ENCODE measurements at regions not wholly inside any gene's neighbourhood (a gene's known extent, or its start where the extent isn't known, plus 50 kb on each side); places are given as distances from the start of the nearest gene placed in this dataset.

- Histone ChIP-seq H3K4me1 (ENCODE audit: control insufficient read depth, insufficient read depth, low read length) (no peaks in the 10 kb centered on the region), H3K4me3 (ENCODE audit: low read length) (no peak overlapping the region), H3K27ac (ENCODE audit: low read length) (no peak overlapping the region), H3K9me3 (ENCODE audit: control insufficient read depth, low read length) (no peaks in the 10 kb centered on the region), H3K27me3 (ENCODE audit: control insufficient read depth, insufficient read depth) (no peaks in the 10 kb centered on the region)
- no peak for ATAC-seq
- no peak for DNase-seq
- intact Hi-C loops (cut with DNase I) = no loop called here
Measured at GRCh38 chr12:70154960-70155589, 88.2 kb upstream of the CNOT2 start.

- H3K9me3 ChIP-seq (ENCODE audit: control insufficient read depth, low read length) = no peaks in the 10 kb centered on the region
Measured at GRCh38 chr12:70157099-70157498, 86.1 kb upstream of the CNOT2 start.

GRCh38 chr12:70165450-70165849, 77.8 kb upstream of the CNOT2 start:
- intact Hi-C loops (cut with DNase I) = no loop called here
- H3K9me3 ChIP-seq (ENCODE audit: control insufficient read depth, low read length) = no peaks in the 10 kb centered on the region
- DNase-seq = no peak
- 78% methylated on average over 4 of the region's 4 CpGs for WGBS
- no peak overlapping the region for H3K4me3 ChIP-seq (ENCODE audit: low read length)
- H3K27ac ChIP-seq (ENCODE audit: low read length) = no peak overlapping the region
- H3K27me3 ChIP-seq (ENCODE audit: control insufficient read depth, insufficient read depth) = no peaks in the 10 kb centered on the region
- ATAC-seq = no peak
- no peaks in the 10 kb centered on the region for H3K4me1 ChIP-seq (ENCODE audit: control insufficient read depth, insufficient read depth, low read length)

More at GRCh38 chr12:70157099-70157498, 86.1 kb upstream of the CNOT2 start:
- Histone ChIP-seq H3K27ac (ENCODE audit: low read length) (no peak overlapping the region), H3K27me3 (ENCODE audit: control insufficient read depth, insufficient read depth) (no peaks in the 10 kb centered on the region), H3K4me1 (ENCODE audit: control insufficient read depth, insufficient read depth, low read length) (no peaks in the 10 kb centered on the region), H3K4me3 (ENCODE audit: low read length) (no peak overlapping the region)
- 89% methylated on average over 1 of the region's 1 CpG for WGBS
- intact Hi-C loops (cut with DNase I) = no loop called here
- no peak for ATAC-seq
- no peak for DNase-seq

GRCh38 chr12:70176290-70176689, 66.9 kb upstream of the CNOT2 start:
- H3K27ac ChIP-seq (ENCODE audit: low read length) = no peak overlapping the region
- ATAC-seq = no peak
- no peaks in the 10 kb centered on the region for H3K9me3 ChIP-seq (ENCODE audit: control insufficient read depth, low read length)
- H3K4me1 ChIP-seq (ENCODE audit: control insufficient read depth, insufficient read depth, low read length) = no peaks in the 10 kb centered on the region
- intact Hi-C loops (cut with DNase I) = no loop called here
- no peak for DNase-seq
- H3K27me3 ChIP-seq (ENCODE audit: control insufficient read depth, insufficient read depth) = no peaks in the 10 kb centered on the region
- no peak overlapping the region for H3K4me3 ChIP-seq (ENCODE audit: low read length)

GRCh38 chr12:70177631-70178030, 65.6 kb upstream of the CNOT2 start:
- no peak overlapping the region for H3K27ac ChIP-seq (ENCODE audit: low read length)
- no peak for ATAC-seq
- intact Hi-C loops (cut with DNase I) = no loop called here
- H3K4me3 ChIP-seq (ENCODE audit: low read length) = no peak overlapping the region
- H3K27me3 ChIP-seq (ENCODE audit: control insufficient read depth, insufficient read depth) = no peaks in the 10 kb centered on the region
- H3K4me1 ChIP-seq (ENCODE audit: control insufficient read depth, insufficient read depth, low read length) = no peaks in the 10 kb centered on the region
- WGBS = 57% methylated on average over 1 of the region's 1 CpG
- no peak for DNase-seq
- no peaks in the 10 kb centered on the region for H3K9me3 ChIP-seq (ENCODE audit: control insufficient read depth, low read length)

GRCh38 chr12:70178038-70178437, 65.2 kb upstream of the CNOT2 start:
- Histone ChIP-seq H3K9me3 (ENCODE audit: control insufficient read depth, low read length) (no peaks in the 10 kb centered on the region), H3K27ac (ENCODE audit: low read length) (no peak overlapping the region), H3K4me1 (ENCODE audit: control insufficient read depth, insufficient read depth, low read length) (no peaks in the 10 kb centered on the region), H3K27me3 (ENCODE audit: control insufficient read depth, insufficient read depth) (no peaks in the 10 kb centered on the region), H3K4me3 (ENCODE audit: low read length) (no peak overlapping the region)
- WGBS = 53% methylated on average over 1 of the region's 1 CpG
- intact Hi-C loops (cut with DNase I) = no loop called here
- peak; percentile 40 to 49 for ATAC-seq
- DNase-seq = no peak

- no peaks in the 10 kb centered on the region for H3K4me1 ChIP-seq (ENCODE audit: control insufficient read depth, insufficient read depth, low read length)
- no peak overlapping the region for H3K27ac ChIP-seq (ENCODE audit: low read length)
- ATAC-seq (no peak), DNase-seq (no peak)
- 76% methylated on average over 3 of the region's 3 CpGs for WGBS
- H3K27me3 ChIP-seq (ENCODE audit: control insufficient read depth, insufficient read depth) = no peaks in the 10 kb centered on the region
- intact Hi-C loops (cut with DNase I) = no loop called here
- no peaks in the 10 kb centered on the region for H3K9me3 ChIP-seq (ENCODE audit: control insufficient read depth, low read length)
- no peak overlapping the region for H3K4me3 ChIP-seq (ENCODE audit: low read length)
Measured at GRCh38 chr12:70180130-70180529, 63.1 kb upstream of the CNOT2 start.

- Histone ChIP-seq H3K27ac (ENCODE audit: low read length) (no peak overlapping the region), H3K9me3 (ENCODE audit: control insufficient read depth, low read length) (no peaks in the 10 kb centered on the region), H3K4me3 (ENCODE audit: low read length) (no peak overlapping the region), H3K27me3 (ENCODE audit: control insufficient read depth, insufficient read depth) (no peaks in the 10 kb centered on the region), H3K4me1 (ENCODE audit: control insufficient read depth, insufficient read depth, low read length) (no peaks in the 10 kb centered on the region)
- WGBS = 93% methylated on average over 1 of the region's 1 CpG
- DNase-seq (no peak), ATAC-seq (no peak)
- intact Hi-C loops (cut with DNase I) = no loop called here
Measured at GRCh38 chr12:70185301-70185700, 57.9 kb upstream of the CNOT2 start.

- ATAC-seq (no peak), DNase-seq (no peak)
- Histone ChIP-seq H3K9me3 (ENCODE audit: control insufficient read depth, low read length) (no peaks in the 10 kb centered on the region), H3K27ac (ENCODE audit: low read length) (no peak overlapping the region), H3K4me1 (ENCODE audit: control insufficient read depth, insufficient read depth, low read length) (no peaks in the 10 kb centered on the region), H3K27me3 (ENCODE audit: control insufficient read depth, insufficient read depth) (no peaks in the 10 kb centered on the region), H3K4me3 (ENCODE audit: low read length) (no peak overlapping the region)
- intact Hi-C loops (cut with DNase I) = no loop called here
- 92% methylated on average over 3 of the region's 3 CpGs for WGBS
Measured at GRCh38 chr12:70186436-70186835, 56.8 kb upstream of the CNOT2 start.

GRCh38 chr12:70190262-70191010, 52.8 kb upstream of the CNOT2 start:
- no peaks in the 10 kb centered on the region for H3K27me3 ChIP-seq (ENCODE audit: control insufficient read depth, insufficient read depth)
- H3K9me3 ChIP-seq (ENCODE audit: control insufficient read depth, low read length) = no peaks in the 10 kb centered on the region
- WGBS = 83% methylated on average over 1 of the region's 1 CpG
- intact Hi-C loops (cut with DNase I) = no loop called here
- no peak overlapping the region for H3K27ac ChIP-seq (ENCODE audit: low read length)
- H3K4me3 ChIP-seq (ENCODE audit: low read length) = no peak overlapping the region
- DNase-seq = no peak
- ATAC-seq = no peak
- H3K4me1 ChIP-seq (ENCODE audit: control insufficient read depth, insufficient read depth, low read length) = no peaks in the 10 kb centered on the region

All from right cardiac atrium (tissue), 5 donors.